ENCODE measurements at regions not wholly inside any gene's neighbourhood (a gene's known extent, or its start where the extent isn't known, plus 50 kb on each side); places are given as distances from the start of the nearest gene placed in this dataset.
A peak's percentile ranks its signal among the peaks of the same experiment; 100 is the strongest.

- Histone ChIP-seq H2BK20ac (ENCODE audit: low read depth, low read length) (peak overlapping the region; percentile 71), H4K20me1 (ENCODE audit: insufficient read depth, low read length) (no peaks in the 10 kb centered on the region), H2AFZ (replicated peaks; ENCODE audit: low read length, poor library complexity) (no peak overlapping the region), H3K18ac (ENCODE audit: low read depth, low read length) (peak overlapping the region; percentile 56; the same call in 1 of the 2 replicates), H3K4me2 (ENCODE audit: low read depth, low read length) (no peak overlapping the region; the same call in 1 of the 2 replicates), H3K23ac (ENCODE audit: low read depth, low read length) (0 out of 2 replicates have a peak overlapping the region, but pooled peaks have one; percentile 79), H2AK9ac (replicated peaks; ENCODE audit: low read depth, low read length, poor library complexity) (no peak overlapping the region), H4K8ac (ENCODE audit: low read depth in 2 of 2, low read length in 2 of 2) (peak overlapping the region; percentile 70 to 80), H3K14ac (replicated peaks; ENCODE audit: low read depth, low read length) (peak overlapping the region; percentile 64), H3K4me1 (ENCODE audit: control insufficient read depth, insufficient read depth, low read length) (peaks cover 19% of the 10 kb centered on the region), H3K9me1 (ENCODE audit: insufficient read depth, low read length) (peaks cover 8% of the 10 kb centered on the region), H3K27ac (ENCODE audit: insufficient read depth, low read length) (peak overlapping the region; percentile 59), H2BK15ac (ENCODE audit: low read depth, low read length) (peak overlapping the region; percentile 73; the same call in 1 of the 3 replicates), H2AK5ac (ENCODE audit: low read depth, low read length) (peak overlapping the region; percentile 43; the same call in 1 of the 2 replicates), H4K91ac (ENCODE audit: insufficient read depth, low read depth, low read length) (peak overlapping the region; percentile 72), H3K9ac (ENCODE audit: low read depth, low read length) (no peak overlapping the region), H3K4ac (ENCODE audit: low read depth, low read length) (peak overlapping the region; percentile 71), H2BK120ac (ENCODE audit: low read depth, low read length) (peak overlapping the region; percentile 84), H3K9me3 (ENCODE audit: control insufficient read depth, insufficient read depth, low read length) (no peaks in the 10 kb centered on the region), H3K36me3 (ENCODE audit: control insufficient read depth, insufficient read depth, low read length) (no peaks in the 10 kb centered on the region), H3K56ac (ENCODE audit: extremely low read depth, insufficient read depth, low read length) (peak overlapping the region; percentile 39), H3K4me3 (ENCODE audit: insufficient read depth, low read depth, low read length) (no peak overlapping the region), H3K27me3 (ENCODE audit: control insufficient read depth, insufficient read depth, low read length) (no peaks in the 10 kb centered on the region), H3K79me1 (ENCODE audit: low read depth in 1 of 2, low read length in 2 of 2) (no peaks in the 10 kb centered on the region), H4K5ac (ENCODE audit: low read depth, low read length) (peak overlapping the region; percentile 9; the same call in 1 of the 2 replicates), H2BK5ac (ENCODE audit: low read depth, low read length, poor library complexity, severe bottlenecking) (peak overlapping the region; percentile 59)
- DNase-seq (peak; percentile 26), ATAC-seq (ENCODE audit: low read depth) (peak; percentile 56)
- TF ChIP-seq NFE2L2 (IDR thresholded peaks at IDR 0.05; ENCODE audit: low read depth, low read length) = no peak
- TF ChIP-seq ELK1 (IDR thresholded peaks at IDR 0.05; ENCODE audit: borderline replicate concordance, low read depth, low read length) = no peak
- TF ChIP-seq MAFK (IDR thresholded peaks at IDR 0.05; ENCODE audit: low read depth, low read length) = no peak
- no peak for TF ChIP-seq FOS (IDR thresholded peaks at IDR 0.05; ENCODE audit: low read depth, low read length)
- POLR2A ChIA-PET (ENCODE audit: unreplicated experiment) = interaction anchor here (0.7 kb wide), 1 partner anchor 70 kb away, joined by 3 read pairs; no protein-coding TSS in a partner anchor
- CTCF ChIA-PET = interaction anchor here (0.5 to 1.9 kb wide), 4 partner anchors 8 to 1591 kb away, joined by 3 to 7 read pairs (median 4); no protein-coding TSS in a partner anchor
- intact Hi-C loops (cut with micrococcal nuclease) = no loop called here
- in situ Hi-C loops (cut with MboI; ENCODE audit: low sequenced_read_pairs) = no loop called here
- dilution Hi-C loops (cut with HindIII; ENCODE audit: low sequenced_read_pairs, unreplicated experiment) = no loop called here
- no TSS peak for BruUV-seq (replicated peaks)
- WGBS, 2 experiments (ENCODE audit: extremely low coverage in 2 of 2, insufficient read length in 1 of 2) = no CpG with 5 or more reads among the region's 1 CpG
Observed at GRCh38 chr17:56708220-56708558, 114.7 kb downstream of the NOG start.

Measured in IMR-90 (cell line).